ENCODE measurements at regions not wholly inside any gene's neighbourhood (a gene's known extent, or its start where the extent isn't known, plus 50 kb on each side); places are given as distances from the start of the nearest gene placed in this dataset.

DNA sequence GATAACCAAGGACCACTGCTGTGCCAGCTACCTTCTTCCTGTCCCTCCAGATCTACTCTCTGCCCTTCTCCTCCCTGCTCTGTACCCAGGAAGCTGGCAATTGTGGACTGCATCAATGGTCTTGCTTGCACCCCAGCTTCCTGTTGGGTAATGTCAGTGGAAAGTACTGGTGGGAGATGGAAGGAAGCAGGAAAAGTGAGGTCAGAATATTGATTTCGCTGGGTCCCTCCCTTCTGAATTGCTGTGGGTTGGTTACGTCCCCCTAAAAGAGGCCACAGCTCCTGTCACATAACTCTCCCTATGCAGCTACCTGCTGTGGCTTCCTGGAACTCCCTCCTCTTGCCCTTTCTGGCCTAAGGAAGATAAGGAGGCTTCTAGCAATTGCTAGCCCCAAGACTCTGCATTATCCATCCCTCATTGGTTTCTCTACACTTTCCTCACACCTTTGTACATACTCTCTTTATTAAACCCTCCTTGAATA, 81.2 kb downstream of the RASSF10 start:
- TF ChIP-seq, protein P1, sequence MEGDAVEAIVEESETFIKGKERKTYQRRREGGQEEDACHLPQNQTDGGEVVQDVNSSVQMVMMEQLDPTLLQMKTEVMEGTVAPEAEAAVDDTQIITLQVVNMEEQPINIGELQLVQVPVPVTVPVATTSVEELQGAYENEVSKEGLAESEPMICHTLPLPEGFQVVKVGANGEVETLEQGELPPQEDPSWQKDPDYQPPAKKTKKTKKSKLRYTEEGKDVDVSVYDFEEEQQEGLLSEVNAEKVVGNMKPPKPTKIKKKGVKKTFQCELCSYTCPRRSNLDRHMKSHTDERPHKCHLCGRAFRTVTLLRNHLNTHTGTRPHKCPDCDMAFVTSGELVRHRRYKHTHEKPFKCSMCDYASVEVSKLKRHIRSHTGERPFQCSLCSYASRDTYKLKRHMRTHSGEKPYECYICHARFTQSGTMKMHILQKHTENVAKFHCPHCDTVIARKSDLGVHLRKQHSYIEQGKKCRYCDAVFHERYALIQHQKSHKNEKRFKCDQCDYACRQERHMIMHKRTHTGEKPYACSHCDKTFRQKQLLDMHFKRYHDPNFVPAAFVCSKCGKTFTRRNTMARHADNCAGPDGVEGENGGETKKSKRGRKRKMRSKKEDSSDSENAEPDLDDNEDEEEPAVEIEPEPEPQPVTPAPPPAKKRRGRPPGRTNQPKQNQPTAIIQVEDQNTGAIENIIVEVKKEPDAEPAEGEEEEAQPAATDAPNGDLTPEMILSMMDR (IDR thresholded peaks at IDR 0.05), result no peak
- TF ChIP-seq EP300 (IDR thresholded peaks at IDR 0.05) (no peak), POLR2AphosphoS5 (IDR thresholded peaks at IDR 0.05) (no peak)
